ENCODE measurements at regions not wholly inside any gene's neighbourhood (a gene's known extent, or its start where the extent isn't known, plus 50 kb on each side); places are given as distances from the start of the nearest gene placed in this dataset.

- no peak overlapping the region for H3K4me3 Mint-ChIP-seq
- H3K9me3 Mint-ChIP-seq (ENCODE audit: insufficient read depth) = peaks cover 6% of the 10 kb centered on the region
- H3K27ac Mint-ChIP-seq = no peak overlapping the region
- H3K36me3 ChIP-seq (replicated peaks in 1 of 2; ENCODE audit: control extremely low read depth in 1 of 2, control insufficient read depth in 1 of 2, extremely low read depth in 1 of 2, insufficient read depth in 2 of 2, low read length in 1 of 2) = no peaks in the 10 kb centered on the region
- TF ChIP-seq EZH2 (IDR thresholded peaks at IDR 0.05; ENCODE audit: borderline replicate concordance, insufficient read depth, low read depth, low read length, poor library complexity, severe bottlenecking) (no peak), CTCF (IDR thresholded peaks at IDR 0.05) (no peak)
- no peaks in the 10 kb centered on the region for H4K20me1 ChIP-seq (ENCODE audit: control insufficient read depth, insufficient read depth, low read length, poor library complexity, severe bottlenecking)
- ChIA-PET POLR2A (no interaction called here), CTCF (no interaction called here)
- no peaks in the 10 kb centered on the region for H3K27me3 Mint-ChIP-seq
- H3K4me2 ChIP-seq (replicated peaks; ENCODE audit: low read depth, low read length, poor library complexity, severe bottlenecking) = no peak overlapping the region
- no peaks in the 10 kb centered on the region for H3K79me2 ChIP-seq (ENCODE audit: control insufficient read depth, insufficient read depth, low read length)
- H3K27me3 ChIP-seq (replicated peaks in 1 of 4; ENCODE audit: control extremely low read depth in 1 of 4, control insufficient read depth in 3 of 4, insufficient read depth in 4 of 4, low read length in 3 of 4) = no peaks in the 10 kb centered on the region
- H3K9ac ChIP-seq (ENCODE audit: low read length) = no peak overlapping the region
- no CpG with 5 or more reads among the region's 1 CpG for WGBS (ENCODE audit: insufficient coverage)
- H3K4me1 ChIP-seq (ENCODE audit: control insufficient read depth in 2 of 2, insufficient read depth in 2 of 2, low read length in 2 of 2) = no peaks in the 10 kb centered on the region
- ATAC-seq (ENCODE audit: low read depth) (no peak), DNase-seq (no peak)
- no peaks in the 10 kb centered on the region for H3K4me1 Mint-ChIP-seq
- H3K9me3 ChIP-seq (ENCODE audit: control extremely low read depth in 1 of 3, control insufficient read depth in 2 of 3, insufficient read depth in 1 of 3, low read length in 2 of 3) = peaks cover 0 to 1% (median 0%) of the 10 kb centered on the region in 3 donors
- H2AFZ ChIP-seq (ENCODE audit: insufficient read depth, low read depth, low read length, poor library complexity, severe bottlenecking) = no peak overlapping the region
- no peak overlapping the region for H3K27ac ChIP-seq (ENCODE audit: low read length in 2 of 2)
- no peak overlapping the region for H3K4me3 ChIP-seq (ENCODE audit: control extremely low read depth in 1 of 5, extremely low read depth in 1 of 5, insufficient read depth in 1 of 5, low read depth in 2 of 5, low read length in 4 of 5)
- intact Hi-C loops (cut with micrococcal nuclease) = no loop called here
These were observed 643.1 kb downstream of the KCNA4 start for GRCh38 chr11:29373725-29374124.

GRCh38 chr11:29368126-29368525 lies 648.7 kb downstream of the KCNA4 start:
- Histone ChIP-seq H3K4me3 (ENCODE audit: control extremely low read depth in 1 of 5, extremely low read depth in 1 of 5, insufficient read depth in 1 of 5, low read depth in 2 of 5, low read length in 4 of 5) (no peak overlapping the region), H3K36me3 (replicated peaks in 1 of 2; ENCODE audit: control extremely low read depth in 1 of 2, control insufficient read depth in 1 of 2, extremely low read depth in 1 of 2, insufficient read depth in 2 of 2, low read length in 1 of 2) (no peaks in the 10 kb centered on the region), H3K27ac (ENCODE audit: low read length in 2 of 2) (no peak overlapping the region), H3K9ac (ENCODE audit: low read length) (no peak overlapping the region), H3K9me3 (ENCODE audit: control extremely low read depth in 1 of 3, control insufficient read depth in 2 of 3, insufficient read depth in 1 of 3, low read length in 2 of 3) (peaks cover 0 to 1% (median 0%) of the 10 kb centered on the region in 3 donors), H3K4me1 (ENCODE audit: control insufficient read depth in 2 of 2, insufficient read depth in 2 of 2, low read length in 2 of 2) (no peaks in the 10 kb centered on the region), H3K27me3 (replicated peaks in 1 of 4; ENCODE audit: control extremely low read depth in 1 of 4, control insufficient read depth in 3 of 4, insufficient read depth in 4 of 4, low read length in 3 of 4) (no peaks in the 10 kb centered on the region), H4K20me1 (ENCODE audit: control insufficient read depth, insufficient read depth, low read length, poor library complexity, severe bottlenecking) (no peaks in the 10 kb centered on the region), H3K79me2 (ENCODE audit: control insufficient read depth, insufficient read depth, low read length) (no peaks in the 10 kb centered on the region), H3K4me2 (replicated peaks; ENCODE audit: low read depth, low read length, poor library complexity, severe bottlenecking) (no peak overlapping the region), H2AFZ (ENCODE audit: insufficient read depth, low read depth, low read length, poor library complexity, severe bottlenecking) (no peak overlapping the region)
- no peak overlapping the region for H3K27ac Mint-ChIP-seq
- H3K9me3 Mint-ChIP-seq (ENCODE audit: insufficient read depth) = no peaks in the 10 kb centered on the region
- TF ChIP-seq EZH2 (IDR thresholded peaks at IDR 0.05; ENCODE audit: borderline replicate concordance, insufficient read depth, low read depth, low read length, poor library complexity, severe bottlenecking) = no peak
- TF ChIP-seq CTCF (IDR thresholded peaks at IDR 0.05) = no peak
- H3K4me1 Mint-ChIP-seq = no peaks in the 10 kb centered on the region
- H3K4me3 Mint-ChIP-seq = no peak overlapping the region
- POLR2A ChIA-PET = no interaction called here
- DNase-seq (no peak), ATAC-seq (ENCODE audit: low read depth) (no peak)
- intact Hi-C loops (cut with micrococcal nuclease) = no loop called here
- CTCF ChIA-PET = no interaction called here
- H3K27me3 Mint-ChIP-seq = no peaks in the 10 kb centered on the region
- 10% methylated on average over 3 of the region's 5 CpGs for WGBS (ENCODE audit: insufficient coverage)

Measured in B cell (primary cell).